ENCODE measurements at regions not wholly inside any gene's neighbourhood (a gene's known extent, or its start where the extent isn't known, plus 50 kb on each side); places are given as distances from the start of the nearest gene placed in this dataset.

- ChIA-PET POLR2A (no interaction called here), CTCF (no interaction called here)
- no TSS peak for BruUV-seq (replicated peaks)
- Histone ChIP-seq H3K36me3 (ENCODE audit: control insufficient read depth in 2 of 2, extremely low read depth in 1 of 2, insufficient read depth in 2 of 2, low read length in 2 of 2) (no peaks in the 10 kb centered on the region), H3K4me3 (replicated peaks in 1 of 3; ENCODE audit: insufficient read depth in 1 of 3, low read depth in 1 of 3, low read length in 3 of 3) (no peak overlapping the region), H3K9me3 (replicated peaks; ENCODE audit: control insufficient read depth, insufficient read depth, low read length) (no peaks in the 10 kb centered on the region), H3K9me1 (replicated peaks; ENCODE audit: control insufficient read depth, extremely low read depth, insufficient read depth, low read length) (no peaks in the 10 kb centered on the region), H3K27ac (ENCODE audit: insufficient read depth, low read depth, low read length) (no peak overlapping the region), H3K4me2 (ENCODE audit: insufficient read depth, low read length) (no peak overlapping the region), H3K79me2 (ENCODE audit: control insufficient read depth, insufficient read depth, low read length) (no peaks in the 10 kb centered on the region), H4K20me1 (replicated peaks; ENCODE audit: control insufficient read depth, extremely low read depth, insufficient read depth, low read length) (no peaks in the 10 kb centered on the region), H3K27me3 (ENCODE audit: control insufficient read depth in 2 of 2, insufficient read depth in 2 of 2, low read length in 2 of 2) (no peaks in the 10 kb centered on the region), H3K4me1 (ENCODE audit: control insufficient read depth, extremely low read depth, insufficient read depth, low read length) (no peaks in the 10 kb centered on the region), H2AFZ (ENCODE audit: low read depth, low read length) (no peak overlapping the region), H3K9ac (replicated peaks; ENCODE audit: extremely low read depth, insufficient read depth, low read length) (no peak overlapping the region)
- intact Hi-C loops (cut with micrococcal nuclease): no loop called here
- DNase-seq (ENCODE audit: low read depth, low spot score): no peak
- FAIRE-seq: no peak
- dilution Hi-C loops (cut with MboI; ENCODE audit: extremely low pct_ligation_motif_present, low sequenced_read_pairs): no loop called here
- TF ChIP-seq JUN (IDR thresholded peaks at IDR 0.05; ENCODE audit: borderline replicate concordance, insufficient read depth, insufficient read length, low read depth) (no peak), POLR2AphosphoS5 (IDR thresholded peaks at IDR 0.05; ENCODE audit: insufficient read depth, low read depth, low read length) (no peak), FOS (IDR thresholded peaks at IDR 0.05; ENCODE audit: borderline replicate concordance, insufficient read depth, low read length) (no peak), EZH2 (IDR thresholded peaks at IDR 0.05; ENCODE audit: borderline replicate concordance, low read depth, low read length, severe bottlenecking) (no peak), CTCF (IDR thresholded peaks at IDR 0.05; ENCODE audit: extremely low read depth in 1 of 2, insufficient read depth in 1 of 2, low read depth in 1 of 2, low read length in 2 of 2) (no peak), MAX (IDR thresholded peaks at IDR 0.05; ENCODE audit: insufficient read depth, insufficient read length) (no peak), POLR2A (IDR thresholded peaks at IDR 0.05; ENCODE audit: low read depth, low read length) (no peak), GATA2 (IDR thresholded peaks at IDR 0.05; ENCODE audit: insufficient read depth, insufficient read length, low read depth, low read length) (no peak), MYC (IDR thresholded peaks at IDR 0.05; ENCODE audit: low read depth, low read length) (no peak)
Observed at GRCh38 chr11:80066291-80066690, 625.5 kb upstream of the TENM4 start.
